Panc1 (cell line): ENCODE measurements at regions not wholly inside any gene's neighbourhood (a gene's known extent, or its start where the extent isn't known, plus 50 kb on each side); places are given as distances from the start of the nearest gene placed in this dataset.

ENCODE experiments used
- ATAC-seq: fragments of 200-7000 bp; cut with Tn5 transposase; 2 replicates; pipeline ENCODE4 v1.9.1; 2020; ENCODE audit warnings: mild to moderate bottlenecking, moderate library complexity
- BruUV-seq: library from RNA; stranded (reverse); fragments of 400-500 nt; replicated peaks from 2 replicates; lab custom pipeline; 2021; lab: Mats Ljungman, UMichigan
- CTCF ChIA-PET: fragments of 300-600 bp; sonication (Branson Sonifier 250); formaldehyde crosslinking; loops from one replicate; lab custom pipeline; 2022; ENCODE audit warnings: antibody characterized with exemption; lab: Charles Lee
- POLR2A ChIA-PET: fragments of 300-600 bp; sonication (Branson Sonifier 250); formaldehyde crosslinking; loops from one replicate; lab custom pipeline; 2022; ENCODE audit warnings: antibody characterized with exemption; lab: Charles Lee
- DNase-seq: peaks from one replicate; pipeline ENCODE4 v3.0.0-alpha.2; 2010; ENCODE audit warnings: low read depth, low spot score
- H3K27ac ChIP-seq: 2 replicates; pipeline ENCODE4 v1.5.1; 2011; ENCODE audit warnings: mild to moderate bottlenecking, low read length, inconsistent platforms
- H3K27me3 ChIP-seq: fragments of 200-500 bp; sonication (Bioruptor generic); 2 replicates; pipeline ENCODE4 v1.6.0; 2014; ENCODE audit warnings: low read length, inconsistent platforms; ENCODE audit not compliant: control insufficient read depth, insufficient read depth
- H3K36me3 ChIP-seq: fragments of 200-500 bp; sonication (Bioruptor generic); 2 replicates; pipeline ENCODE4 v1.5.1; 2014; ENCODE audit warnings: inconsistent platforms, mild to moderate bottlenecking, low read length, moderate library complexity; ENCODE audit not compliant: control insufficient read depth, insufficient read depth
- H3K4me1 ChIP-seq: 2 replicates; pipeline ENCODE4 v1.5.1; 2011; ENCODE audit warnings: inconsistent platforms, mild to moderate bottlenecking, low read length, moderate library complexity; ENCODE audit not compliant: control insufficient read depth, insufficient read depth
- H3K4me3 ChIP-seq, 2 experiments: 2 replicates each; pipeline ENCODE4 v1.5.1; 2011 to 2012; ENCODE audit warnings: low read depth in 2 of 2, low read length in 2 of 2, mild to moderate bottlenecking in 2 of 2, inconsistent platforms in 1 of 2, moderate library complexity in 1 of 2
- H3K9me3 ChIP-seq: fragments of 200-500 bp; sonication (Bioruptor generic); 2 replicates; pipeline ENCODE4 v1.5.1; 2014; ENCODE audit warnings: low read depth, mild to moderate bottlenecking, inconsistent platforms, low read length, moderate library complexity; ENCODE audit not compliant: control insufficient read depth, insufficient read depth
- POLR2AphosphoS5 ChIP-seq: IDR thresholded peaks from 2 replicates; pipeline ENCODE4 v1.6.1; 2012; ENCODE audit warnings: mild to moderate bottlenecking, low read depth, low read length, moderate library complexity
- SIN3A ChIP-seq: IDR thresholded peaks from 2 replicates; pipeline ENCODE4 v1.6.1; 2012; ENCODE audit warnings: low read depth, mild to moderate bottlenecking, low read length, moderate library complexity, borderline replicate concordance; ENCODE audit not compliant: insufficient read depth
- TCF7L2 ChIP-seq: IDR thresholded peaks from 2 replicates; pipeline ENCODE4 v1.6.1; 2011; ENCODE audit warnings: mild to moderate bottlenecking, low read depth, low read length, inconsistent platforms
- in situ Hi-C: cut with HindIII; loops from 2 replicates; pipeline ENCODE4 v1.10.0; 2016; ENCODE audit warnings: low sequenced_read_pairs, low pct_unique_long_range_greater_than_20kb
- intact Hi-C: fragments of 100-400 bp; cut with micrococcal nuclease; formaldehyde crosslinking; loops from one replicate; pipeline ENCODE4 v1.10.0; 2022; ENCODE audit not compliant: unreplicated experiment
- TF ChIP-seq, protein P1 (sequence below), 2 experiments: IDR thresholded peaks; 2 replicates each; pipeline ENCODE4 v1.6.1; 2011 to 2012; ENCODE audit warnings: low read depth in 2 of 2, control low read depth in 1 of 2, low read length in 1 of 2, mild to moderate bottlenecking in 1 of 2, moderate library complexity in 1 of 2; ENCODE audit not compliant: insufficient read depth in 1 of 2
- TF ChIP-seq, protein P2 (sequence below): fragments of 450-650 bp; IDR thresholded peaks from 2 replicates; pipeline ENCODE4 v1.5.1; 2017; ENCODE audit warnings: mild to moderate bottlenecking

GRCh38 chr12:47026291-47026690 lies 53.1 kb upstream of the PCED1B start:
- H3K9me3 ChIP-seq = no peaks in the 10 kb centered on the region
- TF ChIP-seq, protein P1, sequence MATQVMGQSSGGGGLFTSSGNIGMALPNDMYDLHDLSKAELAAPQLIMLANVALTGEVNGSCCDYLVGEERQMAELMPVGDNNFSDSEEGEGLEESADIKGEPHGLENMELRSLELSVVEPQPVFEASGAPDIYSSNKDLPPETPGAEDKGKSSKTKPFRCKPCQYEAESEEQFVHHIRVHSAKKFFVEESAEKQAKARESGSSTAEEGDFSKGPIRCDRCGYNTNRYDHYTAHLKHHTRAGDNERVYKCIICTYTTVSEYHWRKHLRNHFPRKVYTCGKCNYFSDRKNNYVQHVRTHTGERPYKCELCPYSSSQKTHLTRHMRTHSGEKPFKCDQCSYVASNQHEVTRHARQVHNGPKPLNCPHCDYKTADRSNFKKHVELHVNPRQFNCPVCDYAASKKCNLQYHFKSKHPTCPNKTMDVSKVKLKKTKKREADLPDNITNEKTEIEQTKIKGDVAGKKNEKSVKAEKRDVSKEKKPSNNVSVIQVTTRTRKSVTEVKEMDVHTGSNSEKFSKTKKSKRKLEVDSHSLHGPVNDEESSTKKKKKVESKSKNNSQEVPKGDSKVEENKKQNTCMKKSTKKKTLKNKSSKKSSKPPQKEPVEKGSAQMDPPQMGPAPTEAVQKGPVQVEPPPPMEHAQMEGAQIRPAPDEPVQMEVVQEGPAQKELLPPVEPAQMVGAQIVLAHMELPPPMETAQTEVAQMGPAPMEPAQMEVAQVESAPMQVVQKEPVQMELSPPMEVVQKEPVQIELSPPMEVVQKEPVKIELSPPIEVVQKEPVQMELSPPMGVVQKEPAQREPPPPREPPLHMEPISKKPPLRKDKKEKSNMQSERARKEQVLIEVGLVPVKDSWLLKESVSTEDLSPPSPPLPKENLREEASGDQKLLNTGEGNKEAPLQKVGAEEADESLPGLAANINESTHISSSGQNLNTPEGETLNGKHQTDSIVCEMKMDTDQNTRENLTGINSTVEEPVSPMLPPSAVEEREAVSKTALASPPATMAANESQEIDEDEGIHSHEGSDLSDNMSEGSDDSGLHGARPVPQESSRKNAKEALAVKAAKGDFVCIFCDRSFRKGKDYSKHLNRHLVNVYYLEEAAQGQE (IDR thresholded peaks at IDR 0.05; ENCODE audit: insufficient read depth in 1 of 2, low read depth in 2 of 2, low read length in 1 of 2) = no peak
- TF ChIP-seq TCF7L2 = no peak
- TF ChIP-seq, protein P2, sequence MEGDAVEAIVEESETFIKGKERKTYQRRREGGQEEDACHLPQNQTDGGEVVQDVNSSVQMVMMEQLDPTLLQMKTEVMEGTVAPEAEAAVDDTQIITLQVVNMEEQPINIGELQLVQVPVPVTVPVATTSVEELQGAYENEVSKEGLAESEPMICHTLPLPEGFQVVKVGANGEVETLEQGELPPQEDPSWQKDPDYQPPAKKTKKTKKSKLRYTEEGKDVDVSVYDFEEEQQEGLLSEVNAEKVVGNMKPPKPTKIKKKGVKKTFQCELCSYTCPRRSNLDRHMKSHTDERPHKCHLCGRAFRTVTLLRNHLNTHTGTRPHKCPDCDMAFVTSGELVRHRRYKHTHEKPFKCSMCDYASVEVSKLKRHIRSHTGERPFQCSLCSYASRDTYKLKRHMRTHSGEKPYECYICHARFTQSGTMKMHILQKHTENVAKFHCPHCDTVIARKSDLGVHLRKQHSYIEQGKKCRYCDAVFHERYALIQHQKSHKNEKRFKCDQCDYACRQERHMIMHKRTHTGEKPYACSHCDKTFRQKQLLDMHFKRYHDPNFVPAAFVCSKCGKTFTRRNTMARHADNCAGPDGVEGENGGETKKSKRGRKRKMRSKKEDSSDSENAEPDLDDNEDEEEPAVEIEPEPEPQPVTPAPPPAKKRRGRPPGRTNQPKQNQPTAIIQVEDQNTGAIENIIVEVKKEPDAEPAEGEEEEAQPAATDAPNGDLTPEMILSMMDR = no peak
- TF ChIP-seq POLR2AphosphoS5 = no peak
- TF ChIP-seq SIN3A = no peak
- intact Hi-C loops = loop anchor here (10.0 kb wide), 1 partner anchor 891 kb away; no protein-coding TSS in a partner anchor

More at GRCh38 chr12:47026291-47026690, 53.1 kb upstream of the PCED1B start:
- Histone ChIP-seq H3K27ac (no peak overlapping the region), H3K36me3 (no peaks in the 10 kb centered on the region), H3K4me1 (no peaks in the 10 kb centered on the region), H3K27me3 (no peaks in the 10 kb centered on the region), H3K4me3 (no peak overlapping the region)
- ChIA-PET CTCF (interaction anchor here (0.6 kb wide), 1 partner anchor 166 kb away, joined by 4 read pairs; no protein-coding TSS in a partner anchor), POLR2A (no interaction called here)
- BruUV-seq = no TSS peak
- DNase-seq (no peak), ATAC-seq (no peak)
- in situ Hi-C loops = no loop called here
